HUES64 (cell line): ENCODE measurements at regions not wholly inside any gene's neighbourhood (a gene's known extent, or its start where the extent isn't known, plus 50 kb on each side); places are given as distances from the start of the nearest gene placed in this dataset.
"Not testable (repeated sequence)": the region's sequence is repeated elsewhere in the genome, so short reads cannot be mapped to it uniquely, and the experiment has no call there.

Experiments used
- H3K27ac ChIP-seq: 2 replicates; pipeline ENCODE4 v1.7.0; 2013; ENCODE audit warnings: low read depth, low read length, inconsistent platforms
- H3K27me3 ChIP-seq: 2 replicates; pipeline ENCODE4 v1.6.1; 2013; ENCODE audit warnings: mild to moderate bottlenecking, low read length; ENCODE audit not compliant: insufficient read depth
- H3K36me3 ChIP-seq: 2 replicates; pipeline ENCODE4 v1.6.1; 2013; ENCODE audit warnings: mild to moderate bottlenecking, low read length; ENCODE audit not compliant: insufficient read depth
- H3K4me1 ChIP-seq: 2 replicates; pipeline ENCODE4 v1.6.1; 2013; ENCODE audit warnings: mild to moderate bottlenecking, low read length, moderate library complexity; ENCODE audit not compliant: insufficient read depth
- H3K4me3 ChIP-seq: 2 replicates; pipeline ENCODE4 v1.5.1; 2013; ENCODE audit warnings: mild to moderate bottlenecking, low read length, moderate library complexity
- H3K9ac ChIP-seq: 2 replicates; pipeline ENCODE4 v1.6.1; 2013; ENCODE audit warnings: mild to moderate bottlenecking, low read depth, low read length
- H3K9me3 ChIP-seq: 2 replicates; pipeline ENCODE4 v1.6.1; 2013; ENCODE audit warnings: low read depth, low read length; ENCODE audit not compliant: insufficient read depth
- WGBS: fragments of 150-250, 120-280 bp; methylation state at CpG from one replicate; pipeline ENCODE4 v1.1.7; 2013; ENCODE audit warnings: missing lambda C conversion rate; 5-methylcytosine and 5-hydroxymethylcytosine counted together

- not testable (repeated sequence) for H3K27me3 ChIP-seq, H3K36me3 ChIP-seq, H3K4me1 ChIP-seq, H3K9ac ChIP-seq, H3K27ac ChIP-seq, H3K4me3 ChIP-seq, H3K9me3 ChIP-seq
- WGBS = 97% methylated on average over 1 of the region's 1 CpG
Measured at GRCh38 chr6:81886909-81887308, 134.4 kb upstream of the TENT5A start.

DNA sequence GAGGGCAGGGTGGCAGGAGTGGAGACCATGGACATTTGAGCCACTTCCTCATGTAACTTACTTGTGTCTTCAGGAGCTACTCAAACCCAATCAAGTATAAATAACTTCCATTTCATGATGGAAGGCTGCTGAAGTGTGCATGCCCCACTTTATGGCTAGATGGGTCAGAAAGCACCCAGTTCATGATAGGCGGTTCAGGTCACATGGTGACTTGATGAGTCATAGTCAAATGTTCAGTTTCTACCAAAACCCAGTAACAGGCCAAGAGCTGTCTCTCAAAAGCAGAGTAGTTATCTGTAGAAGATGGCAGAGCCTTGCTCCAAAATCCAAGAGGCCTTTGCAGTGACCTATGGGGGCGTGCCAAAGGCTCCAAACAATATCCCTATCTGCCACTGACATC, 133.7 kb upstream of the TENT5A start:
- Histone ChIP-seq H3K4me3 (no peak overlapping the region), H3K27ac (no peak overlapping the region), H3K9ac (no peak overlapping the region), H3K27me3 (no peaks in the 10 kb centered on the region), H3K9me3 (no peaks in the 10 kb centered on the region), H3K4me1 (no peaks in the 10 kb centered on the region), H3K36me3 (no peaks in the 10 kb centered on the region)
- 93% methylated on average over 2 of the region's 2 CpGs for WGBS

- Histone ChIP-seq H3K9ac (no peak overlapping the region), H3K4me1 (no peaks in the 10 kb centered on the region), H3K27ac (no peak overlapping the region), H3K27me3 (no peaks in the 10 kb centered on the region), H3K9me3 (no peaks in the 10 kb centered on the region), H3K4me3 (no peak overlapping the region), H3K36me3 (no peaks in the 10 kb centered on the region)
- whole genome bisulfite sequencing = 90% methylated on average over 3 of the region's 4 CpGs
Measured at GRCh38 chr6:81881660-81882059, 129.2 kb upstream of the TENT5A start.

GRCh38 chr6:81878479-81878878, 126.0 kb upstream of the TENT5A start:
- 0 out of 2 replicates have a peak, but pooled peaks cover 3% of the 10 kb centered on the region for H3K4me1 ChIP-seq
- no peak overlapping the region for H3K9ac ChIP-seq
- H3K4me3 ChIP-seq = no peak overlapping the region
- H3K27me3 ChIP-seq = no peaks in the 10 kb centered on the region
- H3K27ac ChIP-seq = no peak overlapping the region
- H3K9me3 ChIP-seq = no peaks in the 10 kb centered on the region
- no peaks in the 10 kb centered on the region for H3K36me3 ChIP-seq

DNA sequence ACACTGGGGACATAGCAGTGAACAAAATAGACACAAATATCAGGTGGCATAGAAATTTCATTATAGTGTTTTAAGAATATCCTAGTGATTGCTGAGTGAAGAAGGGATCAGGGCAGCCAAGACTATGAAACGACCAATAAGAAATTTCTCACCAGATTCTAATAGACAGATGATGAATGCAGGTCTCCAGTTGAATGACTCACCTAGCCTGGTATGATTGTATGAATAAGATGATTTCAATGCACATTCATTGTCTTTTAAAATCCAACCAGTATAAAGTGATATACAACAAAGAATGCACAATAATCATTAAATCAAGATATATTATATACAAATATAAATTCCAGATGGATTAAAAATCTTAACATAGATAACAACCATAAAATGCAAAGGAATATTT, 124.5 kb upstream of the TENT5A start:
- Histone ChIP-seq H3K4me3 (no peak overlapping the region), H3K27ac (no peak overlapping the region), H3K36me3 (no peaks in the 10 kb centered on the region), H3K9ac (no peak overlapping the region), H3K4me1 (0 out of 2 replicates have a peak, but pooled peaks cover 3% of the 10 kb centered on the region), H3K9me3 (no peaks in the 10 kb centered on the region), H3K27me3 (no peaks in the 10 kb centered on the region)
- WGBS = 100% methylated on average over 1 of the region's 1 CpG

DNA sequence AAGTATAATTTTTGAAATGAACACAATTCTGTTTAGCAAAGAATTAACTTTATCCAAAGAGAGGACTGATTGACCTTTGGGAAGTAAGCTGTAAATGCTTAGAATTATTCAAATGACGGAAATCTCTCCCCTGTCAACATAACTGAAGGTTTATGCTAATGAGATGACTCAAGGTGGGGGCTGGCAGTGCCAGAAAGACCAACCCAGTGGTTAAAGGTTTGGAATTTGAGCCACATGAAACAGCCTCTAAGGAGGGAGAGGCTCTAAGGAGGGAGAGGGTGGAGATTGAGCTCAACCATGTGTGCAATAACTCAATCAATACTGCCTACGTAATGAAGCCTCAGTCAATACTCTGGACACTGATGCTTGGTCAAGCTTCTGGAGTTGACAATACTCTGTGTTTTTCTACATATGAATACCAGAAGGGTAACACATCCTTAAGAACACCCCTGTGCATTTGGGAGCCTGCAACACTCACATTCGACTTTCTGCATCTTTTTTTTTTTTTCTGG, 123.4 kb upstream of the TENT5A start:
- Histone ChIP-seq H3K4me3 (no peak overlapping the region), H3K36me3 (no peaks in the 10 kb centered on the region), H3K9me3 (no peaks in the 10 kb centered on the region), H3K9ac (no peak overlapping the region), H3K27me3 (no peaks in the 10 kb centered on the region), H3K4me1 (0 out of 2 replicates have a peak, but pooled peaks cover 3% of the 10 kb centered on the region), H3K27ac (no peak overlapping the region)
- 90% methylated on average over 2 of the region's 3 CpGs for WGBS

- not testable (repeated sequence) for H3K36me3 ChIP-seq, H3K9ac ChIP-seq, H3K27me3 ChIP-seq, H3K4me1 ChIP-seq, H3K4me3 ChIP-seq, H3K27ac ChIP-seq, H3K9me3 ChIP-seq
- 86% methylated on average over 11 of the region's 11 CpGs for WGBS
Measured at GRCh38 chr6:81869749-81870508, 117.4 kb upstream of the TENT5A start.

DNA sequence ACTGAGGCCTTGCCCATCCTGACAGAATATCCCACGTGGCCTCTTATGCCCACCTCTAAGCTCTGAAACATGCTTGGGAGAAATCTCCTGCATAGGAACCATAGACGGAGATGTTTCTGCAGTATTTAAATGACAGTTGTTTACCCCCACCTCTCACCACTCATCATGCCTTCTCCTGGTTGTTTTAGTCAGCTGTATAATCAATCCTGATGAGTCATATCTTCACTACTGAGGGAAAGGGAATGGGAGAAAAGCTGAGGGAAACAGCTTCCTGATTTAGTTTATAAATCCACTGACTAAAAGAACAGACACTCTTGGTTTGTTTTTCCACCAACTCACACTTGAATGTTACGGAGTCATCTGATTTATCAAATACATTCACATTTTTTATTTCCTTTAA, 113.2 kb upstream of the TENT5A start:
- H3K27me3 ChIP-seq = no peaks in the 10 kb centered on the region
- H3K27ac ChIP-seq = no peak overlapping the region
- H3K9me3 ChIP-seq = no peaks in the 10 kb centered on the region
- no peak overlapping the region for H3K9ac ChIP-seq
- no peak overlapping the region for H3K4me3 ChIP-seq
- H3K36me3 ChIP-seq = no peaks in the 10 kb centered on the region
- WGBS = 80% methylated on average over 3 of the region's 3 CpGs
- H3K4me1 ChIP-seq = peaks cover 10% of the 10 kb centered on the region; the same call in 1 of the 2 replicates

DNA sequence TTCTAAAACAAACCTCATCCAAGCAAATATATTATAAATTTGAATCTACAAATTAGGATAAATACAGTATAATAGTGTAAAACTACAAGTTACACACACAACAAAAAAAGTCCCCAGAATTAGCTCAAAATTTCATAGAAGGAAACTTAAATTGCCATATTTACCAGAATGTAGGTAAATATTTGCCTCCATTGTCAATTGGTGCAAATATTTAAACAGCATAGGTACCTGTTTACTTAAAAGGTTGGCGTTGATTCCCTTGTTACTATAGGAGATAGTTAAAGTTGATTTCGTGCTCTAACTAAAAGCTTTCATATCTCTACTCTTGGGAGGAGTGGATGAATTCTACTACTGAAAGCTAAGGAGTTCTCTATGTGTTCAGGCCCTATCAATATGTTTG, 111.6 kb upstream of the TENT5A start:
- 71% methylated on average over 1 of the region's 2 CpGs for WGBS
- no peaks in the 10 kb centered on the region for H3K9me3 ChIP-seq
- no peaks in the 10 kb centered on the region for H3K36me3 ChIP-seq
- no peak overlapping the region for H3K4me3 ChIP-seq
- no peaks in the 10 kb centered on the region for H3K27me3 ChIP-seq
- H3K4me1 ChIP-seq = peaks cover 10% of the 10 kb centered on the region; the same call in 1 of the 2 replicates
- no peak overlapping the region for H3K9ac ChIP-seq
- no peak overlapping the region for H3K27ac ChIP-seq

GRCh38 chr6:81863123-81863522, 110.6 kb upstream of the TENT5A start:
- no peak overlapping the region for H3K27ac ChIP-seq
- H3K9me3 ChIP-seq = no peaks in the 10 kb centered on the region
- no peaks in the 10 kb centered on the region for H3K27me3 ChIP-seq
- H3K4me1 ChIP-seq = peaks cover 10% of the 10 kb centered on the region; the same call in 1 of the 2 replicates
- H3K9ac ChIP-seq = no peak overlapping the region
- no peaks in the 10 kb centered on the region for H3K36me3 ChIP-seq
- no peak overlapping the region for H3K4me3 ChIP-seq
- WGBS = 13% methylated on average over 1 of the region's 1 CpG

GRCh38 chr6:81861281-81861680, 108.8 kb upstream of the TENT5A start:
- H3K9ac ChIP-seq = no peak overlapping the region
- 95% methylated on average over 1 of the region's 1 CpG for WGBS
- H3K4me3 ChIP-seq = no peak overlapping the region
- H3K4me1 ChIP-seq = peaks cover 10% of the 10 kb centered on the region; the same call in 1 of the 2 replicates
- no peak overlapping the region for H3K27ac ChIP-seq
- no peaks in the 10 kb centered on the region for H3K27me3 ChIP-seq
- no peaks in the 10 kb centered on the region for H3K9me3 ChIP-seq
- no peaks in the 10 kb centered on the region for H3K36me3 ChIP-seq
